ENCODE measurements at regions not wholly inside any gene's neighbourhood (a gene's known extent, or its start where the extent isn't known, plus 50 kb on each side); places are given as distances from the start of the nearest gene placed in this dataset.

DNA sequence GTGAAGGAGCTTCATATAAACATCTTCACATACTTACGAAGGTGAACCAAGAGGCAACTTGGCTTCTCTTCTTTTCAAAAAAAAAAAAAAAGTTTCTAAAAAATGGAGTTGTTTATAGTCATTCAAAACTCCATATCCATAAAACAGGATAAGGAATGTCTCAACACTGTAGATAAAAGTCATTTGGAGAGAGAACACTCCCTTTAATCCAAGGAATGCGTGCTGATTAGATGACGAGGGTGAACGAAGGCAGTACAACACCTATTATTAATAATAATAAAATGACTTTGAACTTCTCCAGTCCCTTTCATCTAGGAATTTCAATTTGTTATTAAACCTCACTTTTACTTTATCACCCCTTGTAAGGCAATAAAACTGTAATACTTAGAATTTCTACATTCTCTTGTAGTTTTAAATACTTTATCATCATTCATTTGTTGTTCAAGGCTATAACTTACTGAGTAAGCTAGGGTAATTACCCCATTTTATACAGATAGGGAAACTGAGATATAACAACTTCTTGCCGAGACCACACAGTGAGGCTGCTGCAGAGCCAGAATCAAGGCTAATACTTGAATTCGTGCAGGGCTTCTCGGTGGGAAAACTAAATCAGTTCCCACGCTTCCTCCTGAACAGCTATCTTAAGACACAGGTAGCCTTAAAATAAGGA lies 377.1 kb downstream of the EFNA5 start:
- peaks cover 0 to 4% (median 0%) of the 10 kb centered on the region in 4 donors for H3K27me3 ChIP-seq (ENCODE audit: control insufficient read depth in 4 of 4, insufficient read depth in 4 of 4, low read length in 3 of 4)
- no peak overlapping the region for H3K27ac ChIP-seq (ENCODE audit: low read depth in 1 of 2, low read length in 2 of 2)
- DNase-seq (ENCODE audit: low spot score): no peak
- no peak overlapping the region for H3K4me3 ChIP-seq (ENCODE audit: low read depth in 1 of 3, low read length in 3 of 3)
- H3K9ac ChIP-seq (ENCODE audit: low read depth in 1 of 2, low read length in 2 of 2): no peak overlapping the region
- no peaks in the 10 kb centered on the region for H3K36me3 ChIP-seq (ENCODE audit: control insufficient read depth in 4 of 4, insufficient read depth in 3 of 4, low read depth in 1 of 4, low read length in 3 of 4)
- H3K4me1 ChIP-seq (ENCODE audit: control insufficient read depth in 4 of 4, insufficient read depth in 4 of 4, low read length in 3 of 4): no peaks in the 10 kb centered on the region
- TF ChIP-seq SP1 (IDR thresholded peaks at IDR 0.05) (no peak), JUND (IDR thresholded peaks at IDR 0.05) (no peak), HNF4G (IDR thresholded peaks at IDR 0.05) (no peak), ZBTB33 (IDR thresholded peaks at IDR 0.05) (no peak), FOXA2 (IDR thresholded peaks at IDR 0.05) (no peak), EGR1 (IDR thresholded peaks at IDR 0.05; ENCODE audit: low read depth in 2 of 2) (no peak), FOXA1 (IDR thresholded peaks at IDR 0.05) (no peak), ATF3 (IDR thresholded peaks at IDR 0.05) (no peak), HNF4A (conservative IDR thresholded peaks at IDR 0.05) (no peak), RXRA (IDR thresholded peaks at IDR 0.05) (no peak), RAD21 (IDR thresholded peaks at IDR 0.05) (no peak), GABPA (IDR thresholded peaks at IDR 0.05 in 1 of 2, conservative IDR thresholded peaks at IDR 0.05 in 1 of 2) (no peak), YY1 (IDR thresholded peaks at IDR 0.05) (no peak), TAF1 (conservative IDR thresholded peaks at IDR 0.05) (no peak), MAX (IDR thresholded peaks at IDR 0.05) (no peak), REST (IDR thresholded peaks at IDR 0.05) (no peak), NR2F2 (IDR thresholded peaks at IDR 0.05) (no peak)
- WGBS: 60% methylated on average over 8 of the region's 8 CpGs
- H3K9me3 ChIP-seq (ENCODE audit: control insufficient read depth in 4 of 4, low read length in 3 of 4): peaks cover 0 to 3% (median 0%) of the 10 kb centered on the region in 4 donors

GRCh38 chr5:107291866-107292265 lies 378.9 kb downstream of the EFNA5 start:
- Histone ChIP-seq H3K4me1 (ENCODE audit: control insufficient read depth in 4 of 4, insufficient read depth in 4 of 4, low read length in 3 of 4) (no peaks in the 10 kb centered on the region), H3K27ac (ENCODE audit: low read depth in 1 of 2, low read length in 2 of 2) (no peak overlapping the region), H3K4me3 (ENCODE audit: low read depth in 1 of 3, low read length in 3 of 3) (no peak overlapping the region), H3K36me3 (ENCODE audit: control insufficient read depth in 4 of 4, insufficient read depth in 3 of 4, low read depth in 1 of 4, low read length in 3 of 4) (no peaks in the 10 kb centered on the region), H3K27me3 (ENCODE audit: control insufficient read depth in 4 of 4, insufficient read depth in 4 of 4, low read length in 3 of 4) (peaks cover 0 to 7% (median 0%) of the 10 kb centered on the region in 4 donors), H3K9me3 (ENCODE audit: control insufficient read depth in 4 of 4, low read length in 3 of 4) (peaks cover 0 to 3% (median 0%) of the 10 kb centered on the region in 4 donors), H3K9ac (ENCODE audit: low read depth in 1 of 2, low read length in 2 of 2) (no peak overlapping the region)
- WGBS: 83% methylated on average over 4 of the region's 4 CpGs
- DNase-seq (ENCODE audit: low spot score): no peak
- TF ChIP-seq HNF4A (conservative IDR thresholded peaks at IDR 0.05): no peak
- no peak for TF ChIP-seq NR2F2 (IDR thresholded peaks at IDR 0.05)
- no peak for TF ChIP-seq ZBTB33 (IDR thresholded peaks at IDR 0.05)
- no peak for TF ChIP-seq YY1 (IDR thresholded peaks at IDR 0.05)
- TF ChIP-seq FOXA2 (IDR thresholded peaks at IDR 0.05): no peak
- no peak for TF ChIP-seq GABPA (IDR thresholded peaks at IDR 0.05 in 1 of 2, conservative IDR thresholded peaks at IDR 0.05 in 1 of 2)
- TF ChIP-seq RXRA (IDR thresholded peaks at IDR 0.05): no peak
- no peak for TF ChIP-seq FOXA1 (IDR thresholded peaks at IDR 0.05)
- no peak for TF ChIP-seq REST (IDR thresholded peaks at IDR 0.05)

Measured in liver (tissue), 7 donors.